ENCODE measurements at regions not wholly inside any gene's neighbourhood (a gene's known extent, or its start where the extent isn't known, plus 50 kb on each side); places are given as distances from the start of the nearest gene placed in this dataset.

- TF ChIP-seq CTCF (conservative IDR thresholded peaks at IDR 0.05 in 1 of 2, IDR thresholded peaks at IDR 0.05 in 1 of 2; ENCODE audit: low read depth in 1 of 2, low read length in 2 of 2): no peak
- TF ChIP-seq EZH2 (IDR thresholded peaks at IDR 0.05; ENCODE audit: low read length, missing control alignments): no peak
- H3K36me3 ChIP-seq (ENCODE audit: control insufficient read depth, insufficient read depth, low read length): no peaks in the 10 kb centered on the region
- DNase-seq (ENCODE audit: low read depth in 2 of 2): no peak
- H3K79me2 ChIP-seq (ENCODE audit: control insufficient read depth, insufficient read depth, low read length): no peaks in the 10 kb centered on the region
- no peak overlapping the region for H3K27ac ChIP-seq (ENCODE audit: insufficient read depth, low read length)
- H3K4me2 ChIP-seq (ENCODE audit: extremely low read depth, insufficient read depth, low read length): no peak overlapping the region
- no peak overlapping the region for H2AFZ ChIP-seq (ENCODE audit: low read length)
- no peaks in the 10 kb centered on the region for H3K4me1 ChIP-seq (ENCODE audit: control insufficient read depth, extremely low read depth, insufficient read depth, low read length)
- no peak overlapping the region for H3K9ac ChIP-seq (ENCODE audit: insufficient read depth, low read length)
- H3K4me3 ChIP-seq (replicated peaks in 1 of 4; ENCODE audit: control extremely low read depth in 1 of 4, insufficient read depth in 1 of 4, low read depth in 3 of 4, low read length in 4 of 4): no peak overlapping the region
- H3K9me3 ChIP-seq (ENCODE audit: control insufficient read depth, insufficient read depth, low read depth, low read length): no peaks in the 10 kb centered on the region
- H3K27me3 ChIP-seq (ENCODE audit: control insufficient read depth, insufficient read depth, low read length): peaks cover 13% of the 10 kb centered on the region
- H4K20me1 ChIP-seq (ENCODE audit: control insufficient read depth, extremely low read depth, insufficient read depth, low read length): no peaks in the 10 kb centered on the region
Observed at GRCh38 chr7:1364068-1364905, 95.0 kb downstream of the MICALL2 start.

GRCh38 chr7:1364906-1365570 is 94.2 kb downstream of the MICALL2 start:
- Histone ChIP-seq H3K9me3 (ENCODE audit: control insufficient read depth, insufficient read depth, low read depth, low read length) (no peaks in the 10 kb centered on the region), H4K20me1 (ENCODE audit: control insufficient read depth, extremely low read depth, insufficient read depth, low read length) (no peaks in the 10 kb centered on the region), H3K27me3 (ENCODE audit: control insufficient read depth, insufficient read depth, low read length) (peaks cover 13% of the 10 kb centered on the region), H3K79me2 (ENCODE audit: control insufficient read depth, insufficient read depth, low read length) (no peaks in the 10 kb centered on the region), H3K4me1 (ENCODE audit: control insufficient read depth, extremely low read depth, insufficient read depth, low read length) (no peaks in the 10 kb centered on the region), H3K27ac (ENCODE audit: insufficient read depth, low read length) (no peak overlapping the region), H3K36me3 (ENCODE audit: control insufficient read depth, insufficient read depth, low read length) (no peaks in the 10 kb centered on the region), H3K9ac (ENCODE audit: insufficient read depth, low read length) (no peak overlapping the region), H2AFZ (ENCODE audit: low read length) (no peak overlapping the region), H3K4me2 (ENCODE audit: extremely low read depth, insufficient read depth, low read length) (no peak overlapping the region), H3K4me3 (replicated peaks in 1 of 4; ENCODE audit: control extremely low read depth in 1 of 4, insufficient read depth in 1 of 4, low read depth in 3 of 4, low read length in 4 of 4) (no peak overlapping the region)
- DNase-seq (ENCODE audit: low read depth in 2 of 2): no peak
- TF ChIP-seq CTCF (conservative IDR thresholded peaks at IDR 0.05 in 1 of 2, IDR thresholded peaks at IDR 0.05 in 1 of 2; ENCODE audit: low read depth in 1 of 2, low read length in 2 of 2): no peak
- TF ChIP-seq EZH2 (IDR thresholded peaks at IDR 0.05; ENCODE audit: low read length, missing control alignments): no peak

- no peaks in the 10 kb centered on the region for H4K20me1 ChIP-seq (ENCODE audit: control insufficient read depth, extremely low read depth, insufficient read depth, low read length)
- no peak overlapping the region for H3K4me2 ChIP-seq (ENCODE audit: extremely low read depth, insufficient read depth, low read length)
- no peaks in the 10 kb centered on the region for H3K36me3 ChIP-seq (ENCODE audit: control insufficient read depth, insufficient read depth, low read length)
- TF ChIP-seq CTCF (conservative IDR thresholded peaks at IDR 0.05 in 1 of 2, IDR thresholded peaks at IDR 0.05 in 1 of 2; ENCODE audit: low read depth in 1 of 2, low read length in 2 of 2) (no peak), EZH2 (IDR thresholded peaks at IDR 0.05; ENCODE audit: low read length, missing control alignments) (no peak)
- no peaks in the 10 kb centered on the region for H3K4me1 ChIP-seq (ENCODE audit: control insufficient read depth, extremely low read depth, insufficient read depth, low read length)
- no peaks in the 10 kb centered on the region for H3K9me3 ChIP-seq (ENCODE audit: control insufficient read depth, insufficient read depth, low read depth, low read length)
- H3K79me2 ChIP-seq (ENCODE audit: control insufficient read depth, insufficient read depth, low read length): no peaks in the 10 kb centered on the region
- H3K27ac ChIP-seq (ENCODE audit: insufficient read depth, low read length): no peak overlapping the region
- H2AFZ ChIP-seq (ENCODE audit: low read length): no peak overlapping the region
- DNase-seq (ENCODE audit: low read depth in 2 of 2): no peak
- no peak overlapping the region for H3K4me3 ChIP-seq (replicated peaks in 1 of 4; ENCODE audit: control extremely low read depth in 1 of 4, insufficient read depth in 1 of 4, low read depth in 3 of 4, low read length in 4 of 4)
- H3K9ac ChIP-seq (ENCODE audit: insufficient read depth, low read length): no peak overlapping the region
- H3K27me3 ChIP-seq (ENCODE audit: control insufficient read depth, insufficient read depth, low read length): peaks cover 19% of the 10 kb centered on the region
Observed at GRCh38 chr7:1365846-1366245, 93.4 kb downstream of the MICALL2 start.
